Neural cell (in vitro differentiated cells): ENCODE measurements at regions not wholly inside any gene's neighbourhood (a gene's known extent, or its start where the extent isn't known, plus 50 kb on each side); places are given as distances from the start of the nearest gene placed in this dataset.

Experiments
- H2AFZ ChIP-seq: fragments of 200-600, 300-800 bp; sonication (generic), shearing (Covaris generic); 2 replicates; pipeline ENCODE4 v1.6.0; 2014; ENCODE audit warnings: low read depth, mild to moderate bottlenecking, antibody characterized with exemption, low read length, moderate library complexity
- H3F3A ChIP-seq: fragments of 200-600 bp; shearing (Covaris generic); 2 replicates; pipeline ENCODE4 v1.6.1; 2016; ENCODE audit warnings: mild to moderate bottlenecking, moderate library complexity, mixed read lengths, antibody characterized with exemption, low read length; ENCODE audit not compliant: insufficient read depth, poor library complexity, severe bottlenecking
- H3K27ac ChIP-seq: fragments of 200-600, 300-800 bp; sonication (generic), shearing (Covaris generic); 2 replicates; pipeline ENCODE4 v1.5.1; 2014; ENCODE audit warnings: mild to moderate bottlenecking, low read length, moderate library complexity
- H3K27me3 ChIP-seq: fragments of 300-800, 200-600 bp; sonication (generic), shearing (Covaris generic); 2 replicates; pipeline ENCODE4 v1.6.0; 2014; ENCODE audit warnings: mild to moderate bottlenecking, low read depth, low read length, moderate library complexity; ENCODE audit not compliant: insufficient read depth
- H3K36me3 ChIP-seq: fragments of 300-800, 200-600 bp; sonication (generic), shearing (Covaris generic); 2 replicates; pipeline ENCODE4 v1.5.1; 2014; ENCODE audit warnings: mild to moderate bottlenecking, antibody characterized with exemption, low read length, moderate library complexity; ENCODE audit not compliant: insufficient read depth
- H3K4me2 ChIP-seq: fragments of 300-800, 200-600 bp; sonication (generic), shearing (Covaris generic); 2 replicates; pipeline ENCODE4 v1.6.0; 2014; ENCODE audit warnings: mild to moderate bottlenecking, low read length
- H3K4me3 ChIP-seq: fragments of 300-800, 200-600 bp; sonication (generic), shearing (Covaris generic); 2 replicates; pipeline ENCODE4 v1.5.1; 2014; ENCODE audit warnings: mild to moderate bottlenecking, low read length, moderate library complexity
- H3K79me2 ChIP-seq: fragments of 200-600 bp; shearing (Covaris generic); replicated peaks from 2 replicates; pipeline ENCODE4 v1.6.0; 2014; ENCODE audit warnings: mild to moderate bottlenecking, low read length, moderate library complexity; ENCODE audit not compliant: insufficient read depth
- H3K9ac ChIP-seq: fragments of 300-800, 200-600 bp; sonication (generic), shearing (Covaris generic); 2 replicates; pipeline ENCODE4 v1.6.1; 2016; ENCODE audit warnings: mild to moderate bottlenecking, low read length, mixed read lengths
- H3K9me2 ChIP-seq: fragments of 200-600 bp; shearing (Covaris generic); 2 replicates; pipeline ENCODE4 v1.6.1; 2016; ENCODE audit warnings: mild to moderate bottlenecking, low read length, mixed read lengths; ENCODE audit not compliant: insufficient read depth
- H3K9me3 ChIP-seq: fragments of 200-600, 300-800 bp; sonication (generic), shearing (Covaris generic); 2 replicates; pipeline ENCODE4 v1.6.1; 2016; ENCODE audit warnings: mild to moderate bottlenecking, mixed run types, low read length, moderate library complexity, mixed read lengths
- H4K20me1 ChIP-seq: fragments of 200-600 bp; shearing (Covaris generic); 2 replicates; pipeline ENCODE4 v1.6.1; 2016; ENCODE audit warnings: mild to moderate bottlenecking, mixed run types; ENCODE audit not compliant: insufficient read depth
- EP300 ChIP-seq: fragments of 450-650 bp; conservative IDR thresholded peaks from 2 replicates; pipeline ENCODE4 v1.6.1; 2014; ENCODE audit warnings: antibody characterized with exemption, mild to moderate bottlenecking, moderate library complexity; ENCODE audit not compliant: poor library complexity, severe bottlenecking
- EZH2 ChIP-seq: fragments of 200-600, 300-800 bp; shearing (Covaris generic), sonication (generic); IDR thresholded peaks from 2 replicates; pipeline ENCODE4 v1.6.1; 2014; ENCODE audit warnings: antibody characterized with exemption, low read length, borderline replicate concordance, mild to moderate bottlenecking; ENCODE audit not compliant: insufficient read depth, poor library complexity, severe bottlenecking
- MXI1 ChIP-seq: fragments of 450-650 bp; conservative IDR thresholded peaks from 2 replicates; pipeline ENCODE4 v1.6.1; 2014; ENCODE audit warnings: antibody characterized with exemption, mild to moderate bottlenecking; ENCODE audit not compliant: poor library complexity, severe bottlenecking
- POLR2AphosphoS5 ChIP-seq: IDR thresholded peaks from 2 replicates; pipeline ENCODE4 v1.6.1; 2012
- RAD21 ChIP-seq: fragments of 450-650 bp; conservative IDR thresholded peaks from 2 replicates; pipeline ENCODE4 v1.6.1; 2014; ENCODE audit warnings: antibody characterized with exemption, mild to moderate bottlenecking, moderate library complexity
- SMC3 ChIP-seq: fragments of 450-650 bp; conservative IDR thresholded peaks from 2 replicates; pipeline ENCODE4 v1.6.1; 2014; ENCODE audit warnings: antibody characterized with exemption, mild to moderate bottlenecking, moderate library complexity; ENCODE audit not compliant: poor library complexity
- TAF1 ChIP-seq: IDR thresholded peaks from 2 replicates; pipeline ENCODE4 v1.6.1; 2012; ENCODE audit warnings: low read depth
- TF ChIP-seq, protein P1 (sequence below): IDR thresholded peaks from 2 replicates; pipeline ENCODE4 v1.6.1; 2012; ENCODE audit warnings: borderline replicate concordance
- TF ChIP-seq, protein P2 (sequence below): fragments of 450-650 bp; IDR thresholded peaks from 2 replicates; pipeline ENCODE4 v1.5.1; 2014; ENCODE audit warnings: antibody characterized with exemption, mild to moderate bottlenecking, moderate library complexity; ENCODE audit not compliant: poor library complexity, severe bottlenecking

- H3K27me3 ChIP-seq, result no peaks in the 10 kb centered on the region
- H2AFZ ChIP-seq, result no peak overlapping the region
- no peaks in the 10 kb centered on the region for H3K9me2 ChIP-seq
- no peaks in the 10 kb centered on the region for H3K36me3 ChIP-seq
- H3K4me3 ChIP-seq, result no peak overlapping the region
- no peak overlapping the region for H3K4me2 ChIP-seq
- no peaks in the 10 kb centered on the region for H4K20me1 ChIP-seq
- H3K9ac ChIP-seq, result no peak overlapping the region
- H3K27ac ChIP-seq, result no peak overlapping the region
- H3F3A ChIP-seq, result no peaks in the 10 kb centered on the region
- TF ChIP-seq, protein P1, sequence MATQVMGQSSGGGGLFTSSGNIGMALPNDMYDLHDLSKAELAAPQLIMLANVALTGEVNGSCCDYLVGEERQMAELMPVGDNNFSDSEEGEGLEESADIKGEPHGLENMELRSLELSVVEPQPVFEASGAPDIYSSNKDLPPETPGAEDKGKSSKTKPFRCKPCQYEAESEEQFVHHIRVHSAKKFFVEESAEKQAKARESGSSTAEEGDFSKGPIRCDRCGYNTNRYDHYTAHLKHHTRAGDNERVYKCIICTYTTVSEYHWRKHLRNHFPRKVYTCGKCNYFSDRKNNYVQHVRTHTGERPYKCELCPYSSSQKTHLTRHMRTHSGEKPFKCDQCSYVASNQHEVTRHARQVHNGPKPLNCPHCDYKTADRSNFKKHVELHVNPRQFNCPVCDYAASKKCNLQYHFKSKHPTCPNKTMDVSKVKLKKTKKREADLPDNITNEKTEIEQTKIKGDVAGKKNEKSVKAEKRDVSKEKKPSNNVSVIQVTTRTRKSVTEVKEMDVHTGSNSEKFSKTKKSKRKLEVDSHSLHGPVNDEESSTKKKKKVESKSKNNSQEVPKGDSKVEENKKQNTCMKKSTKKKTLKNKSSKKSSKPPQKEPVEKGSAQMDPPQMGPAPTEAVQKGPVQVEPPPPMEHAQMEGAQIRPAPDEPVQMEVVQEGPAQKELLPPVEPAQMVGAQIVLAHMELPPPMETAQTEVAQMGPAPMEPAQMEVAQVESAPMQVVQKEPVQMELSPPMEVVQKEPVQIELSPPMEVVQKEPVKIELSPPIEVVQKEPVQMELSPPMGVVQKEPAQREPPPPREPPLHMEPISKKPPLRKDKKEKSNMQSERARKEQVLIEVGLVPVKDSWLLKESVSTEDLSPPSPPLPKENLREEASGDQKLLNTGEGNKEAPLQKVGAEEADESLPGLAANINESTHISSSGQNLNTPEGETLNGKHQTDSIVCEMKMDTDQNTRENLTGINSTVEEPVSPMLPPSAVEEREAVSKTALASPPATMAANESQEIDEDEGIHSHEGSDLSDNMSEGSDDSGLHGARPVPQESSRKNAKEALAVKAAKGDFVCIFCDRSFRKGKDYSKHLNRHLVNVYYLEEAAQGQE, result no peak
- no peak for TF ChIP-seq SMC3
- no peak for TF ChIP-seq EZH2
- no peak for TF ChIP-seq TAF1
- TF ChIP-seq, protein P2, sequence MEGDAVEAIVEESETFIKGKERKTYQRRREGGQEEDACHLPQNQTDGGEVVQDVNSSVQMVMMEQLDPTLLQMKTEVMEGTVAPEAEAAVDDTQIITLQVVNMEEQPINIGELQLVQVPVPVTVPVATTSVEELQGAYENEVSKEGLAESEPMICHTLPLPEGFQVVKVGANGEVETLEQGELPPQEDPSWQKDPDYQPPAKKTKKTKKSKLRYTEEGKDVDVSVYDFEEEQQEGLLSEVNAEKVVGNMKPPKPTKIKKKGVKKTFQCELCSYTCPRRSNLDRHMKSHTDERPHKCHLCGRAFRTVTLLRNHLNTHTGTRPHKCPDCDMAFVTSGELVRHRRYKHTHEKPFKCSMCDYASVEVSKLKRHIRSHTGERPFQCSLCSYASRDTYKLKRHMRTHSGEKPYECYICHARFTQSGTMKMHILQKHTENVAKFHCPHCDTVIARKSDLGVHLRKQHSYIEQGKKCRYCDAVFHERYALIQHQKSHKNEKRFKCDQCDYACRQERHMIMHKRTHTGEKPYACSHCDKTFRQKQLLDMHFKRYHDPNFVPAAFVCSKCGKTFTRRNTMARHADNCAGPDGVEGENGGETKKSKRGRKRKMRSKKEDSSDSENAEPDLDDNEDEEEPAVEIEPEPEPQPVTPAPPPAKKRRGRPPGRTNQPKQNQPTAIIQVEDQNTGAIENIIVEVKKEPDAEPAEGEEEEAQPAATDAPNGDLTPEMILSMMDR, result no peak
- no peak for TF ChIP-seq RAD21
- no peak for TF ChIP-seq MXI1
- TF ChIP-seq POLR2AphosphoS5, result no peak
- TF ChIP-seq EP300, result no peak
- H3K9me3 ChIP-seq, result no peaks in the 10 kb centered on the region
- H3K79me2 ChIP-seq, result no peaks in the 10 kb centered on the region
Measured at GRCh38 chr13:75919660-75920199, 283.6 kb downstream of the LMO7 start.

DNA sequence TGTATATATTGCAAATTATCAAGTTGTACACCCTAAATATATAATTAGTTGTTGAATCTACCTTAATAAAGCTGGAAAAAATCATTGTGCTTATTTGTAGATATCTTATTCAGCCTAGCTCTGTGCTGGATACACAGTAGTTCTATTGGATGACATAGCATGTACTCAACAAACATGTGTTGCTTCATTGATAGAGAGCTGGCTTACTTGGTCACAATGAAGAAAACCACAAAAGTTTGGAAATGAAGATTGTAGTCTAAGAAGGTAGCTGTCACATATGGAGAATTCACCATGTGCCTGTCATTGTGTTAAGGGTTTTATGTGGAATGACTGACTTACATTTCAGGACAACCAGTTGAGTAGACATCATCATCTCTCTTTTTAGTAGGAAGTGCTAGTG lies 278.9 kb downstream of the LMO7 start:
- H3K27me3 ChIP-seq, result no peaks in the 10 kb centered on the region
- H3K27ac ChIP-seq, result no peak overlapping the region
- H4K20me1 ChIP-seq, result no peaks in the 10 kb centered on the region
- H3K36me3 ChIP-seq, result no peaks in the 10 kb centered on the region
- no peaks in the 10 kb centered on the region for H3F3A ChIP-seq
- H3K9me3 ChIP-seq, result no peaks in the 10 kb centered on the region
- no peaks in the 10 kb centered on the region for H3K79me2 ChIP-seq
- no peaks in the 10 kb centered on the region for H3K9me2 ChIP-seq
- TF ChIP-seq, protein P2, result no peak
- TF ChIP-seq EZH2, result no peak
- TF ChIP-seq, protein P1, result no peak
- TF ChIP-seq EP300, result no peak
- no peak for TF ChIP-seq POLR2AphosphoS5
- no peak for TF ChIP-seq RAD21
- no peak for TF ChIP-seq TAF1
- TF ChIP-seq SMC3, result no peak
- no peak overlapping the region for H3K4me2 ChIP-seq
- H2AFZ ChIP-seq, result no peak overlapping the region
- no peak overlapping the region for H3K4me3 ChIP-seq
- H3K9ac ChIP-seq, result no peak overlapping the region
